ENCODE measurements at regions not wholly inside any gene's neighbourhood (a gene's known extent, or its start where the extent isn't known, plus 50 kb on each side); places are given as distances from the start of the nearest gene placed in this dataset.
"Not testable (repeated sequence)": the region's sequence is repeated elsewhere in the genome, so short reads cannot be mapped to it uniquely, and the experiment has no call there.

DNA sequence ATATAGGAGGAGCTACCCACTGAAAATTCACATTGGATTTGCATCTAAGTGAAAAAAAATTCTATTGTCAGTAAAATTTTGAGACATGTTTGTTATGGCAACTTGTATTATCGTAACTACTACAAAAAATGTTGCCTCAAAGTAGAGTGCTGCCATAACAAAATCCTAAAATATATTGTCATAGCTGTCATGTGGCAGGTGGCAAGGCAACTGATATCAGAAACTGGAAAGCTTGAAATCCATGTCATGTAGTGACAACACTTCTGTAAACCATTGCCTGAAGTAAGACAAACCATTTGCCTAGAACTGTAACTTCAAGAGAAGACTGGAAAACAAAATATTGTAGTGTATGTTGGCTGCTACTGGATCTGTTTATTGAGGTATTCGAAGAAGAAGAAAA lies 697.5 kb upstream of the CELF4 start:
- no peak for DNase-seq (ENCODE audit: low read depth)

DNA sequence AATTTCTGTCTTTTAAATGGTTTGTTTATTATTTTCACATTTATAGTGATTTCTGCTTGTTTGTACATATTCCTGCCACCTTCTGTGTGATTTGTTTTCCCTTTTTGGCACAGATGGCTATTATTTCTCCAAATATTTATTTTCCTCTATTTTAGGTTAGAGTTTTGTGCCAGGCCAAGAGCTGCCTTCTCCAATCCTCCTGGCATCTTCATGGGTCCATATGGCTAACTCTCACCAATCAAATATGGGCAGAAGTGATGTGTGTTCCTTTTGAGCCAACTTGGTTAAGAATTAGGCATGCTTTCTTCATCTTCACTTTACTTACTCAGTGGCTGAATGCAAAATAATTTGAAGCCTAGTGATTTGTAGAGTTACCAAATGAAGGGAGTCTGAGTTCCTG lies 697.1 kb upstream of the CELF4 start:
- no peak for DNase-seq (ENCODE audit: low read depth)

GRCh38 chr18:38257661-38258060 lies 692.1 kb upstream of the CELF4 start:
- DNase-seq (ENCODE audit: low read depth), result no peak

- no peak for DNase-seq (ENCODE audit: low read depth)
These were observed 690.8 kb upstream of the CELF4 start for GRCh38 chr18:38256366-38256765.

DNA sequence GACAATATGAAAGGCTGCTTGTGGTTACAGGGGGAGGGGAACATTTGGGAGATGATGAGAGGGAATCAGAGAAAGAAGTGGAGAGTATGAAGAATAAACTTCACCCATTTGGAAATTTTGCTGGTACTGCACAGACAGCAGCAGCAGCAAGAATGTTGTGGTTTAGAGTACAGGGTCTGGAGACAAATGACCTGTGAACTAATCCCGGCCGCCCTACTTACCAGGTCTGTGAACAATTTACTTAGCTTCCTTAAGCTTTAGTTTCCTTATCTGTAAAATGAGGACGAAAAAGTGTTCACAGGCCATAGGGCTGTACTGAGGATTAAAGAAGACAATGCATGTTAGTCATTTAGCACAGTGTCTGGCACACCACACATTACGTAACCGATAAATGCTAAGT lies 685.4 kb upstream of the CELF4 start:
- no peak for DNase-seq (ENCODE audit: low read depth)

DNA sequence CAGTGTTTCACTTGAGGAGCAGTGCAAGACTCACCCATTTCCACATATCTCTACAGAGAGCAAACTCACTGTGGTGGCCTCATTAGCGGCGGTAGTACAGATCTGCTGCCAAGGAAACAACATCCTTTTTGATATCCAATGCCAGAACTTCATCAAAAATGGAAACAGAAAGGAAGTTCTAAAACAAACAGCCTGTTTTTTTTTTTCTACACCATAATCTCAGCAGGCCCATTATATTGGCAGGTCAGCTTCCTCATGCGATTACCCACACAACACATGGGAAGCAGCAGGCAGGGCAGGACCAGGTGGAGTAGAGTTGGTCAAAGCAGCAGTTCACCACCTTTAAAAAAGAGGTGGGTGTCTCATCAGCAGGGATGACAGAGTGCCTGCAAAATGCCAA lies 678.9 kb upstream of the CELF4 start:
- no peak for DNase-seq (ENCODE audit: low read depth)

DNA sequence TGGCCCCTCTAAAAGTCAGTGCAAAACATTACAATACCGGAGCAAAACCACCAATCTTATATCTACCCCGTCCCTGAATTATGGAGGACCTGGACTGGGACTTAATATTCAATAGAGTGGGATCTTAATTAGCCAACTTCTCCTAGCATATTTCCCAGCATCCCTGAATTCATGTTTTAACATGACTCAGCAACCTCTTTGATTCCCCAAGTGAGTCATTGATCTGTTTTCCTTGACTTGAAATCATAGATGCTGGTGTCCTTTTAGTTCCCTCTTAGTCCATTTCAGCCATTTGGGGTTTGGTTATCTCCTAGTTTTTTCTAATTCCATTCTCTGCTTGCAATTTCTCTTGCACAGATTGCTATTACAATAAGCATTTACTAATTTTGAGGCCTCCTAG lies 677.7 kb upstream of the CELF4 start:
- DNase-seq (ENCODE audit: low read depth), result no peak

DNA sequence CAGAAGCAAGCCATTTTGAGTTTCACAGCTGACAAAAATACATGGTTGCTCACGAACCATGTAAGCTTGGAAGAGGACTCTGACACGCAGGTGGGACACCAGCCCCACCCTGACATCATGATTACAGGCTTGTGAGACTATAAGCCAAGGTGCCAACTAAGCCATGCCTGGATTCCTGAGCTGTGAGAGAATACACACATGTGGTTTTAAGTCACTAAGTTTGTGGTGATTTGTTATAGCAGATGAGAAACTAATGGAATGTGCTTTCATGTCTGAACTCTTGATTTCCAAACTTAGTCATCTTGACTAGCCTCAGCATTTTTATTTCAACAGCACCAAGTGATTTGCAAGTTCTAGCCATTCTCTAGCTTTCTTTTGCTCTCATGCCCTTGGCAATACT lies 676.1 kb upstream of the CELF4 start:
- DNase-seq (ENCODE audit: low read depth), result no peak

DNA sequence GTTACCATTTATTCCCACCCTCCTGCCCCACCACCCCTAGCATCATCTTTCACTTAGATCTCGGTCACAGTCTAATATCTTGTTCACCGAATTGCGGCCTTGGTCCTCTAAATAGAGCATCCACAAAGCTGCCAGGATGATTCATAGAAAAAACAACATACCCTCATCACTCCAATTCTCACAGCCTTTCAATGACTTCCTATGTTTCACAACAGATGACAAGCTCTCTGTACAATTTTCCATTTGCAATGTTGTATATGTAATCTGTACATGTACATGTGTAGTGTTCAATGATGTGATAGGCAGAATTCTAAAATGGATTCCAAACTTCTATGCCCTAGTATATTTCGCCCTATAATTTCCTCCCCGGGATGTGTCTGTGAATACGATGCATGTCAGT lies 675.6 kb upstream of the CELF4 start:
- no peak for DNase-seq (ENCODE audit: low read depth)

DNA sequence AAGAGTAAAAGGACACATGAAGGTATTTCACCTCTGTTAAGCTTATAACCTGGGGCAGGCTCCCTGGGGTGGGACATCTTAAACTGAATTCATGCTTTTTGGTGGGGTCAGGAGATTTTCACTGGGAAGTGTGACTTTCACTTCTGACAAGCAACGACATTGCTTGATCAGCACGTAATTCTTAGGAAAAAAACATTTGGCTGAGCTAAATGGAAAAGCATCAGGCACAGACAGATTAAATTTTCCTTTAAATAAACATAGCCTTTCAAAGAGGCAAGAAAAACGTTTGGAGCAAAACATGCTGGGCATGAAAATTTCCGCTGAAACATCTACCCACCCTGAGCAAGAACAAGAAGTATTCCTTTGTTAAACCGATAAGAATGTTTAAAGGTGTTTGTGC lies 674.0 kb upstream of the CELF4 start:
- DNase-seq (ENCODE audit: low read depth), result no peak

GRCh38 chr18:38237796-38238195 lies 672.2 kb upstream of the CELF4 start:
- no peak for DNase-seq (ENCODE audit: low read depth)

DNA sequence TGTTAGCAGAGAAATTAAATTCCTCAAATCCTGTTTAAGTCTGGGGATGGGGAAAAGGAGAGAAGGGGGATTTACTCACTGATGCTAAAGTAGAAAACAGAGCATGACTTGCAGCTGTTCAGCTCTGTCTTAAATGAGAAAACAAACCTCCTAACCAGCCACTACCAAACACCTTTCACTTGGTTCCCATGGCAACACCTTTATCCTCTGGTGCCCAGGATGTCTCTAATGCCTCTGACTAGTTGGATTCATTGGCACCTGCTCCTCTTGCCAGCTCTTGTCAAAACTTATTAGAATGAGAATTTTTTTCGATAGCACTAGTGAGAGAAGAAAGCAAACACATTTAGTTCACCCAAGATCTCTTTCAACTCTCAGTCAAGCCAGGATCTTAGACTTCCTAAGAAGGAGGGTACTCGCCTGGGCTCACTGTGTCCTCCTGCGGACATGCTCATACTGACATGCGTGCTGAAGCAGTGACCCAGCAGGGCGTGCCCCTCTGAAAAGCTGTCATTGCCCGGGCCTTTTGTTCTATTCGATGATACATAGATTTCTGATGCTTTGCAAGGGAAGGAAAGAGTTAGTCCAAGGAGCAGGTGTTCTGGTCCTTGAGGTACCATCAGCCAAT lies 656.0 kb upstream of the CELF4 start:
- DNase-seq (ENCODE audit: low read depth), result no peak

- no peak for DNase-seq (ENCODE audit: low read depth)
These were observed 633.4 kb upstream of the CELF4 start for GRCh38 chr18:38198956-38199355.

DNA sequence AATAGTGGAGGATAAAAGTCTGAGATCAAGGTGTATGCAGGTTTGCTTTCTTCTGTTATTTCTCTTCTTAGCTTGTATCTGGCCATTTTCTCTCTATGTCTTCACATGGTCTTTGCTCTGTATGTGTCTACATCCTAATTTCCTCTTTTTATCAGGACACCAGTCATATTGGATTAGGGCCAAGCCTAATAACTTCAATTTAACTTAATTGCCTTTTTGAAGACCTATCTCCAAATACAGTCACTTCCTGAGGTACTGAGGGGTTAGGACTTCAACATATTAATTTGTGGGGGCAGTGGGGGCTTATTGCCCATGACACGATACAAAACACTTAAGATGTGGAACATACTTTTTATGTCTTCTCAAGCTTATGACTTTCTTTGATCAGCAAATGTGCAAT lies 632.9 kb upstream of the CELF4 start:
- no peak for DNase-seq (ENCODE audit: low read depth)

- no peak for DNase-seq (ENCODE audit: low read depth)
These were observed 620.9 kb upstream of the CELF4 start for GRCh38 chr18:38186491-38186890.

DNA sequence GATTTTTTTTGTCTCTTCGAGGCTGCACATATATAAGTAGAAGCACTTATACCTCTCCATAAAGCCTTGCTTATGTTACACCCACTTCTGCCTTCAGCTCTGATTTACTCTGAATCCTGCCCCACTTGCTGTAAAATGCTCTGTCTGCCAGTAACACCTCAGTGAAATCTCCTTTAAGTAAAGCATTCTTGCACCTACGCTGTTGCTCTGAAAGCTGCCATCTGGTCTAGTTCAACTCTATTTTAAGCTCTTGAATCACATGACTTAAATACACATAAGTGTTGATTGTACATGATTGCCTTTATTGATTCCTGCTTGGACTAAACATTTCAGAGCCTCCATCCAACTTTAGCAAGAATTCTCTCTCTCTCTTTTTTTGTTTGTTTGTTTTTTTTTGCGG lies 609.0 kb upstream of the CELF4 start:
- DNase-seq (ENCODE audit: low read depth), result no peak

DNA sequence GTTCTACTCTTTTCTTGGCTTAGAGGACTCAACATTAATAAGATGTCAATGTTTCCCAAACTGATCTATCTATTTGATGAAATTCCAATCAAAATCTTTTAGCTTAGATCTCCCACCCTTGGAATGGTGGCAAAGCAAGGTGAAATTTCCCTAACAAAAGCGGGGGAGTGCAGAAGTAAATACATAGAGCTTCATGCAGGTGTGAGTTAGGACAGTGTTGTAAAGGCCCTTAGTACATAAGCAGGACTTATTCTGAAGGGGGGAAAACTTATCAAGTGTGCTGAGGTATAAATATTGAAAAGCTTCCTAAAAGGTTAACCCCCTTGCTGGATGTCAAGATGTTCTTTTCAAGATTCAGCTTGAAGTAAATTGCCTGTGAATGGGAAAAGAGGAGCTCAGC lies 608.6 kb upstream of the CELF4 start:
- no peak for DNase-seq (ENCODE audit: low read depth)

DNA sequence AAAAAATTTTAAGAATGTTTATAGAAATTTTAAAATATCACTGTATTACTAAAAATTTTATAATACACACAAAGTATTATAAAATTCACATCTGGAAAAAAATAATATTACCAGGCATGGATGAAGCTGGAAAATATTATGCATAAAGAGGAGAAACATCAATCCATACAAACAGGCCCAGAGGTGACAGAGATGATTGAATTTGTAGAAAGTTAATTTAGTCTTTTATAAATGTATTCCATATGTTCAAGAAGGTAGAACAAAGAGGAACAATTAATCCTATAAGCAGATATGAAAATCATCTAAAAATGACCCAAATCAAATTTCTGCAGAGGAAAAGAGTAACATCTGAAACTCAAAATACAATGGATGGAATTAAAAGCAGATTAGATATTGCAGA lies 605.2 kb upstream of the CELF4 start:
- DNase-seq (ENCODE audit: low read depth), result no peak

DNA sequence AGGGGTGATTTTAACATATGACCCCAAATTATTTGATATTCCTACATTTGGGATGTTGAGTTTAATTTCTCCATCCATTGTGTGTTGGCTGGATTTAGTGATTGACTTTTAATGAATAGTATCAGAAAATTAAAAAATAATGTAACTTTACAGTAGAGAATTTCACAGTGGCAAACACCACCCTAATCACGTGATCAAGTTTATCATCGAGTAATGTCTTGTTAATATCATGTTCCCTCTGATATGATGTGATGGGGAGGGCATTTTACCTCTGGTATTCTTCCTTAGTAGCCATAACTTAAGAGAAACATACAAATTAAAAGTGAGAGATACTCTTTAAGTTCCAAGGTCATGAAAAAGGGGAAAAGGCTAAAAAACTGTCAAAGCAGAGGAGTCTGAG lies 602.0 kb upstream of the CELF4 start:
- DNase-seq (ENCODE audit: low read depth), result no peak

DNA sequence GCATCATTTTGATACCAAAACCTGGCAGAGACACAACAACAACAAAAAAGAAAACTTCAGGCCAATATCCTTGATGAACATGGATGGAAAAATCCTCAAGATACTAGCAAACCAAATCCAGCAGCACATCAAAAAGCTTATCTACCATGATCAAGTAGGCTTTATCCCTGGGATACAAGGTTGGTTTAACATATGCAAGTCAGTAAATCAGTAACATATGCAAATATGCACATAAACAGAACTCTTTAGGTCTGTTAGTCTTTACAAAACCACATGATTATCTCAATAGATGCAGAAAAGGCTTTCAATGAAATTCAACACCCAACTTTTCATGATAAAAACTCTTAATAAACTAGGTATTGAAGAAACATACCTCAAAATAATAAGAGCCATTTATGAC lies 587.5 kb upstream of the CELF4 start:
- not testable (repeated sequence) for DNase-seq (ENCODE audit: low read depth)

DNA sequence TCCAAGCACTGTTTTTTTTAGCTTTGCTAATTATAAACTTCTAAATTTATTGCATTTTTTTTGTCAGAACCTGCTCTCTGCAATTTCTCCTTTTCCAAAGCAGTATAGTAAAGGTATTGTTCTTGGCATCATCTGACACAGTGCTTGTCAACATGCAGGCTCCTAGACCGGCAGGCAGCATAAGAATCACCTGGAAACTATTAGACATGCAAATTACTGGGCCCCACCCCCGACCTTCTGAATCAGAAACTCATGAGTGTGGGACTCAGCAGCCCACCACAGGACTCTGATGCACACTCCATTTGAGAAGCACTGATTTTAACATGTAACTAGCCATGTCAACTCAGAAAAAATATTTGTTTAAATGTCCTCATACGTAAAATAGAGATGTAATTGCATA lies 551.1 kb upstream of the CELF4 start:
- no peak for DNase-seq (ENCODE audit: low read depth)

DNA sequence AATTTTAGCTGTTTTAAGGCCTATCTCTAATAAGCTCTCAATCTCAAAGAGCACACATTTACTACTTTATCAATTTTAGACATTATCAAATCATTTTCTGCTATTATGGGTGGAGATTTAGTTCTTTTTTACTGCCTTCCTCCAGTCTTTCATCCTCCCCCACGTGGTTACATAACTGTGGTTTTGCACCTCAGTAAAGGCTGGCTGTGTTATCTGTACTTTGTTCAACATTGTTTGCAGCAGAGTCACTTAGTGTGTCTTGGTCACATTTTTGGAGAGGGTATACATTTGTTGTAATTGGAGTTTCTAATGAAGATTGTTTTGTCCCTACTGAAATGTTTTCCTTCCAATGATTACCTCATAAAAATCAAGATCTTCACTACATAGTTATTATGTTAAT lies 549.6 kb upstream of the CELF4 start:
- DNase-seq (ENCODE audit: low read depth), result no peak

GRCh38 chr18:38087538-38087937 lies 521.9 kb upstream of the CELF4 start:
- DNase-seq (ENCODE audit: low read depth), result no peak

- DNase-seq (ENCODE audit: low read depth), result no peak
These were observed 515.9 kb upstream of the CELF4 start for GRCh38 chr18:38081516-38081915.

- DNase-seq (ENCODE audit: low read depth), result no peak
These were observed 511.6 kb upstream of the CELF4 start for GRCh38 chr18:38077229-38077628.

Data from stimulated activated CD4-positive, alpha-beta T cell treated with anti-CD3 and anti-CD28 coated beads, Interleukin-2, amount 100 ng/mL, for 4 hours (primary cell).